Trophoblast cell (in vitro differentiated cells and primary cell): ENCODE measurements at regions not wholly inside any gene's neighbourhood (a gene's known extent, or its start where the extent isn't known, plus 50 kb on each side); places are given as distances from the start of the nearest gene placed in this dataset.

ENCODE experiments used
- DNase-seq, 2 donors: peaks; one replicate each; pipeline ENCODE4 v3.0.0-alpha.2; 2016
- H2AFZ ChIP-seq: 2 replicates; pipeline ENCODE4 v1.6.1; 2013; ENCODE audit warnings: low read length, moderate library complexity, mild to moderate bottlenecking; ENCODE audit not compliant: insufficient read depth, poor library complexity
- H2AK5ac ChIP-seq: 2 replicates; pipeline ENCODE4 v1.6.1; 2013; ENCODE audit warnings: mild to moderate bottlenecking, low read length
- H2BK120ac ChIP-seq: 2 replicates; pipeline ENCODE4 v1.6.1; 2013; ENCODE audit warnings: low read length, mild to moderate bottlenecking, moderate library complexity; ENCODE audit not compliant: insufficient read depth, poor library complexity
- H2BK12ac ChIP-seq: 2 replicates; pipeline ENCODE4 v1.6.1; 2013; ENCODE audit warnings: mild to moderate bottlenecking, low read length, moderate library complexity
- H2BK5ac ChIP-seq: 2 replicates; pipeline ENCODE4 v1.6.1; 2013; ENCODE audit warnings: low read length, low read depth, moderate library complexity, mild to moderate bottlenecking; ENCODE audit not compliant: poor library complexity
- H3K14ac ChIP-seq: 2 replicates; pipeline ENCODE4 v1.6.1; 2013; ENCODE audit warnings: mild to moderate bottlenecking, low read length
- H3K18ac ChIP-seq: 2 replicates; pipeline ENCODE4 v1.6.1; 2013; ENCODE audit warnings: mild to moderate bottlenecking, low read length
- H3K23ac ChIP-seq: 2 replicates; pipeline ENCODE4 v1.6.1; 2013; ENCODE audit warnings: low read length
- H3K27ac ChIP-seq: 2 replicates; pipeline ENCODE4 v1.5.1; 2013; ENCODE audit warnings: low read depth, mild to moderate bottlenecking, inconsistent platforms, low read length, moderate library complexity
- H3K27me3 ChIP-seq: 2 replicates; pipeline ENCODE4 v1.6.1; 2013; ENCODE audit warnings: inconsistent platforms, mild to moderate bottlenecking, low read length, moderate library complexity; ENCODE audit not compliant: insufficient read depth
- H3K36me3 ChIP-seq, 2 experiments: 1 replicate in 1 of 2; 2 replicates in 1 of 2; pipeline ENCODE4 v1.6.1; 2013; ENCODE audit warnings: low read length in 2 of 2, mild to moderate bottlenecking in 2 of 2, moderate library complexity in 1 of 2; ENCODE audit not compliant: insufficient read depth in 2 of 2, control insufficient read depth in 1 of 2
- H3K4ac ChIP-seq: 2 replicates; pipeline ENCODE4 v1.6.1; 2013; ENCODE audit warnings: low read depth, mild to moderate bottlenecking, low read length, moderate library complexity
- H3K4me1 ChIP-seq, 2 experiments: 1 replicate in 1 of 2; 2 replicates in 1 of 2; pipeline ENCODE4 v1.6.1; 2013; ENCODE audit warnings: low read length in 2 of 2, mild to moderate bottlenecking in 2 of 2, moderate library complexity in 1 of 2; ENCODE audit not compliant: insufficient read depth in 2 of 2, control insufficient read depth in 1 of 2
- H3K4me2 ChIP-seq: 2 replicates; pipeline ENCODE4 v1.6.1; 2013; ENCODE audit warnings: inconsistent platforms, mild to moderate bottlenecking, low read length, moderate library complexity
- H3K4me3 ChIP-seq: 2 replicates; pipeline ENCODE4 v1.5.1; 2013; ENCODE audit warnings: mild to moderate bottlenecking, low read depth, low read length, inconsistent platforms
- H3K79me1 ChIP-seq: one replicate; pipeline ENCODE4 v1.6.1; 2013; ENCODE audit warnings: low read length
- H3K79me2 ChIP-seq: 2 replicates; pipeline ENCODE4 v1.6.1; 2013; ENCODE audit warnings: low read length, mild to moderate bottlenecking; ENCODE audit not compliant: control insufficient read depth, insufficient read depth, poor library complexity
- H3K9ac ChIP-seq: 2 replicates; pipeline ENCODE4 v1.6.1; 2013; ENCODE audit warnings: mild to moderate bottlenecking, low read length
- H3K9me3 ChIP-seq: 2 replicates; pipeline ENCODE4 v1.6.1; 2013; ENCODE audit warnings: low read depth, mild to moderate bottlenecking, control low read depth, inconsistent platforms, low read length; ENCODE audit not compliant: insufficient read depth
- H4K12ac ChIP-seq: 2 replicates; pipeline ENCODE4 v1.6.1; 2013; ENCODE audit warnings: low read depth, mild to moderate bottlenecking, low read length, moderate library complexity
- H4K8ac ChIP-seq: 2 replicates; pipeline ENCODE4 v1.6.1; 2013; ENCODE audit warnings: low read depth, mild to moderate bottlenecking, low read length, moderate library complexity
- H4K91ac ChIP-seq: one replicate; pipeline ENCODE4 v1.6.1; 2013; ENCODE audit warnings: low read depth, mild to moderate bottlenecking, low read length, moderate library complexity
- WGBS: extraction: QIAGEN DNeasy Blood & Tissue Kit; methylation state at CpG from one replicate; pipeline ENCODE4 v1.1.7; 2013; ENCODE audit warnings: missing lambda C conversion rate; ENCODE audit not compliant: insufficient read length, insufficient coverage; ENCODE audit errors: extremely low coverage; 5-methylcytosine and 5-hydroxymethylcytosine counted together

GRCh38 chr18:67411116-67411515, 105.4 kb downstream of the DSEL start:
- no peak overlapping the region for H2BK12ac ChIP-seq
- no peak for DNase-seq
- H3K27me3 ChIP-seq, result no peaks in the 10 kb centered on the region
- H2AK5ac ChIP-seq, result no peak overlapping the region
- no peak overlapping the region for H2AFZ ChIP-seq
- no CpG with 5 or more reads among the region's 2 CpGs for WGBS
- H3K4me2 ChIP-seq, result no peak overlapping the region
- no peak overlapping the region for H4K91ac ChIP-seq
- no peak overlapping the region for H2BK5ac ChIP-seq
- no peak overlapping the region for H3K18ac ChIP-seq
- H3K36me3 ChIP-seq, result no peaks in the 10 kb centered on the region
- H3K79me1 ChIP-seq, result no peaks in the 10 kb centered on the region
- no peak overlapping the region for H3K23ac ChIP-seq
- no peaks in the 10 kb centered on the region for H3K4me1 ChIP-seq
- H3K4me3 ChIP-seq, result no peak overlapping the region
- no peak overlapping the region for H3K4ac ChIP-seq
- H3K27ac ChIP-seq, result no peak overlapping the region
- H3K14ac ChIP-seq, result no peak overlapping the region
- H3K79me2 ChIP-seq, result no peaks in the 10 kb centered on the region
- no peak overlapping the region for H2BK120ac ChIP-seq
- no peak overlapping the region for H3K9ac ChIP-seq
- H3K9me3 ChIP-seq, result no peaks in the 10 kb centered on the region
- no peak overlapping the region for H4K12ac ChIP-seq
- no peak overlapping the region for H4K8ac ChIP-seq

- Histone ChIP-seq H2AK5ac (no peak overlapping the region), H3K4me3 (no peak overlapping the region), H4K12ac (no peak overlapping the region), H3K14ac (no peak overlapping the region), H2AFZ (no peak overlapping the region), H3K23ac (no peak overlapping the region), H3K9ac (no peak overlapping the region), H3K18ac (no peak overlapping the region), H2BK120ac (no peak overlapping the region), H3K9me3 (no peaks in the 10 kb centered on the region), H3K79me1 (no peaks in the 10 kb centered on the region), H3K79me2 (no peaks in the 10 kb centered on the region), H4K91ac (no peak overlapping the region), H2BK12ac (no peak overlapping the region), H3K4me1 (no peaks in the 10 kb centered on the region), H3K4me2 (no peak overlapping the region), H3K27me3 (no peaks in the 10 kb centered on the region), H3K27ac (no peak overlapping the region), H2BK5ac (no peak overlapping the region), H3K4ac (no peak overlapping the region), H3K36me3 (no peaks in the 10 kb centered on the region), H4K8ac (no peak overlapping the region)
- no CpG with 5 or more reads among the region's 4 CpGs for WGBS
- DNase-seq, result no peak
These were observed 106.1 kb downstream of the DSEL start for GRCh38 chr18:67410075-67411070.

GRCh38 chr18:67408240-67408639, 108.3 kb downstream of the DSEL start:
- Histone ChIP-seq H3K79me2 (no peaks in the 10 kb centered on the region), H4K12ac (no peak overlapping the region), H4K91ac (no peak overlapping the region), H4K8ac (no peak overlapping the region), H3K36me3 (no peaks in the 10 kb centered on the region), H3K9me3 (no peaks in the 10 kb centered on the region), H3K27me3 (no peaks in the 10 kb centered on the region), H2AK5ac (no peak overlapping the region), H2BK5ac (no peak overlapping the region), H3K27ac (no peak overlapping the region), H2AFZ (no peak overlapping the region), H3K79me1 (no peaks in the 10 kb centered on the region), H3K4me1 (no peaks in the 10 kb centered on the region), H2BK120ac (no peak overlapping the region), H3K23ac (no peak overlapping the region), H2BK12ac (no peak overlapping the region), H3K9ac (no peak overlapping the region), H3K4me2 (no peak overlapping the region), H3K4me3 (no peak overlapping the region), H3K4ac (no peak overlapping the region), H3K14ac (no peak overlapping the region), H3K18ac (no peak overlapping the region)
- DNase-seq, result no peak
- no CpG with 5 or more reads among the region's 1 CpG for WGBS

DNA sequence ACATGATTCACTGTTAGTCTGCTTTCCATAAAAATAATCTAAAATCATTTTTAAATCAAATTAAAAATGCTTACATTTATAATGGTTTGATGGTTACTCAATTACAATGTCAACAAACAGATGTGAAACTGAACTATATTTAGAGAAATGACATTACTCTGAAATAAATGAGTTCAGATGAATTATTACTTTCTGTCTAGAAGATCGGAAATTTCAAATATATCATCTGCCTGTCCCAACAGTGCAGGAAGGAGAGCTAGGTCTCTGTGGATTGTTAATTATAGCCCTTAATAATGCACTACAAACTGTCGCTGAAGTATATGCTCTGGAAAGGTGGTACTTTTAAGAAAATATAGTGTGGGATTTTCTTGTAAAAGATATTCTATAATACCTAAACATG, 109.8 kb downstream of the DSEL start:
- H3K4me2 ChIP-seq, result no peak overlapping the region
- H2AK5ac ChIP-seq, result no peak overlapping the region
- H3K18ac ChIP-seq, result no peak overlapping the region
- H3K4ac ChIP-seq, result no peak overlapping the region
- no peak overlapping the region for H2BK120ac ChIP-seq
- H3K79me2 ChIP-seq, result no peaks in the 10 kb centered on the region
- no peaks in the 10 kb centered on the region for H3K79me1 ChIP-seq
- H3K27me3 ChIP-seq, result no peaks in the 10 kb centered on the region
- no peak overlapping the region for H2BK12ac ChIP-seq
- no peak overlapping the region for H2BK5ac ChIP-seq
- WGBS, result no CpG with 5 or more reads among the region's 2 CpGs
- no peak overlapping the region for H3K27ac ChIP-seq
- no peak overlapping the region for H3K4me3 ChIP-seq
- H4K8ac ChIP-seq, result no peak overlapping the region
- H3K23ac ChIP-seq, result no peak overlapping the region
- no peaks in the 10 kb centered on the region for H3K9me3 ChIP-seq
- H4K91ac ChIP-seq, result no peak overlapping the region
- H3K9ac ChIP-seq, result no peak overlapping the region
- no peak overlapping the region for H2AFZ ChIP-seq
- no peaks in the 10 kb centered on the region for H3K36me3 ChIP-seq
- H3K14ac ChIP-seq, result no peak overlapping the region
- no peak overlapping the region for H4K12ac ChIP-seq
- H3K4me1 ChIP-seq, result no peaks in the 10 kb centered on the region
- DNase-seq, result no peak
